Spleen (tissue), 11 donors: ENCODE measurements at regions not wholly inside any gene's neighbourhood (a gene's known extent, or its start where the extent isn't known, plus 50 kb on each side); places are given as distances from the start of the nearest gene placed in this dataset.

Experiments used
- DNase-seq: peaks from one replicate; pipeline ENCODE4 v3.0.0-alpha.2; 2020
- H3K27ac ChIP-seq, 8 donors: fragments of 200-600 bp; sonication (generic) in 7 of 8; 1 replicate in 4 of 8; 2 replicates in 4 of 8; pipeline versions ENCODE4 v1.5.0 to v1.8.0; 2016 to 2021; ENCODE audit warnings: inconsistent platforms in 4 of 8, mild to moderate bottlenecking in 4 of 8, moderate library complexity in 1 of 8
- H3K27me3 ChIP-seq, 7 donors: fragments of 200-600 bp; sonication (generic) in 6 of 7; replicated peaks in 1 of 7; 1 replicate in 4 of 7; 2 replicates in 3 of 7; pipeline versions ENCODE4 v1.5.0 to v1.8.0; 2016 to 2021; ENCODE audit warnings: inconsistent platforms in 3 of 7, mild to moderate bottlenecking in 1 of 7
- H3K36me3 ChIP-seq, 6 donors: fragments of 200-600 bp; sonication (generic) in 5 of 6; 1 replicate in 4 of 6; 2 replicates in 2 of 6; pipeline versions ENCODE4 v1.5.0 to v1.8.0; 2016 to 2021; ENCODE audit warnings: inconsistent platforms in 2 of 6
- H3K4me1 ChIP-seq, 6 donors: fragments of 200-600 bp; sonication (generic) in 5 of 6; 1 replicate in 3 of 6; 2 replicates in 3 of 6; pipeline versions ENCODE4 v1.5.0 to v1.8.0; 2016 to 2021; ENCODE audit warnings: inconsistent platforms in 3 of 6
- H3K4me3 ChIP-seq, 8 donors: fragments of 200-600 bp; sonication (generic) in 7 of 8; 1 replicate in 4 of 8; 2 replicates in 4 of 8; pipeline versions ENCODE4 v1.5.0 to v1.8.0; 2016 to 2021; ENCODE audit warnings: inconsistent platforms in 4 of 8, mild to moderate bottlenecking in 4 of 8, moderate library complexity in 2 of 8
- H3K9me3 ChIP-seq, 8 donors: fragments of 200-600 bp; sonication (generic) in 7 of 8; 1 replicate in 4 of 8; 2 replicates in 4 of 8; pipeline versions ENCODE4 v1.5.0 to v1.8.0; 2016 to 2021; ENCODE audit warnings: inconsistent platforms in 4 of 8
- CTCF ChIP-seq, 11 experiments: fragments of 200-600 bp in 7 of 11; fragments of 450-650 bp in 4 of 11; sonication (generic) in 4 of 11; IDR thresholded peaks in 8 of 11; conservative IDR thresholded peaks in 3 of 11; 1 replicate in 7 of 11; 2 replicates in 4 of 11; pipeline versions ENCODE4 v1.4.0 to v1.8.0; 2016 to 2021; ENCODE audit warnings: antibody characterized with exemption in 11 of 11, inconsistent platforms in 4 of 11, mild to moderate bottlenecking in 1 of 11
- POLR2A ChIP-seq, 3 donors: fragments of 450-650 bp; IDR thresholded peaks; one replicate each; pipeline ENCODE4 v1.5.1; 2017; ENCODE audit warnings: antibody characterized with exemption in 3 of 3, mild to moderate bottlenecking in 1 of 3
- POLR2AphosphoS5 ChIP-seq, 3 donors: sonication (generic); formaldehyde crosslinking; IDR thresholded peaks; one replicate each; pipeline ENCODE4 v1.5.1; 2017; ENCODE audit warnings: antibody characterized with exemption in 3 of 3
- WGBS, 5 donors: extraction: QIAGEN DNeasy Blood & Tissue Kit in 3 of 5; methylation state at CpG; one replicate each; pipeline versions ENCODE4 v1.1.5 to v1.1.7; 2013 to 2018; 5-methylcytosine and 5-hydroxymethylcytosine counted together
- intact Hi-C: fragments of 100-400 bp; cut with DNase I; formaldehyde crosslinking; loops from one replicate; pipeline ENCODE4 v1.15.0; 2023; ENCODE audit warnings: low total_unique reads
- donor health status: healthy with polysubstance abuse.
- donor health status: DM: no; HTN: no; CAD: no; lungs with moderate emphysema.
- donor health status: DM: no; HTN: no; CAD: no.
- donor health status: Bipolar disorder and iron deficiency.
- donor health status: healthy.
- donor health status: DM: no; HTN: no; CAD: no.
- donor health status: DM: yes; HTN: yes; CAD: no.

- Histone ChIP-seq H3K27me3 (no peaks in the 10 kb centered on the region), H3K36me3 (no peaks in the 10 kb centered on the region), H3K27ac (no peak overlapping the region), H3K9me3 (no peaks in the 10 kb centered on the region), H3K4me3 (no peak overlapping the region), H3K4me1 (no peaks in the 10 kb centered on the region)
- intact Hi-C loops, result no loop called here
- TF ChIP-seq CTCF (IDR thresholded peaks at IDR 0.05 in 8 of 11, conservative IDR thresholded peaks at IDR 0.05 in 3 of 11) (no peak), POLR2A (IDR thresholded peaks at IDR 0.05) (no peak), POLR2AphosphoS5 (IDR thresholded peaks at IDR 0.05) (no peak)
- DNase-seq, result no peak
- WGBS, 5 donors, result 76 to 92% (median 84%) methylated on average over 6 of the region's 6 CpGs
Measured at GRCh38 chr1:72601035-72601674, 318.8 kb upstream of the NEGR1 start.

- TF ChIP-seq POLR2AphosphoS5 (IDR thresholded peaks at IDR 0.05) (no peak), POLR2A (IDR thresholded peaks at IDR 0.05) (no peak), CTCF (IDR thresholded peaks at IDR 0.05 in 8 of 11, conservative IDR thresholded peaks at IDR 0.05 in 3 of 11) (no peak)
- H3K27me3 ChIP-seq, result no peaks in the 10 kb centered on the region
- H3K4me3 ChIP-seq, result no peak overlapping the region
- H3K4me1 ChIP-seq, result no peaks in the 10 kb centered on the region
- DNase-seq, result no peak
- H3K9me3 ChIP-seq, result no peaks in the 10 kb centered on the region
- intact Hi-C loops, result no loop called here
- WGBS, 5 donors, result 82 to 91% (median 84%) methylated on average over 8 of the region's 8 CpGs
- H3K27ac ChIP-seq, result no peak overlapping the region
- H3K36me3 ChIP-seq, result no peaks in the 10 kb centered on the region
Measured at GRCh38 chr1:72586023-72586685, 303.8 kb upstream of the NEGR1 start.

GRCh38 chr1:72579629-72580028, 297.3 kb upstream of the NEGR1 start:
- DNase-seq, result no peak
- no peak for TF ChIP-seq POLR2A (IDR thresholded peaks at IDR 0.05)
- TF ChIP-seq POLR2AphosphoS5 (IDR thresholded peaks at IDR 0.05), result no peak
- no peak for TF ChIP-seq CTCF (IDR thresholded peaks at IDR 0.05 in 8 of 11, conservative IDR thresholded peaks at IDR 0.05 in 3 of 11)
- 64 to 75% (median 67%) methylated on average over 2 of the region's 2 CpGs for WGBS, 5 donors
- H3K4me1 ChIP-seq, result no peaks in the 10 kb centered on the region
- H3K27me3 ChIP-seq, result no peaks in the 10 kb centered on the region
- H3K27ac ChIP-seq, result no peak overlapping the region
- no peak overlapping the region for H3K4me3 ChIP-seq
- intact Hi-C loops, result no loop called here
- H3K9me3 ChIP-seq, result no peaks in the 10 kb centered on the region
- H3K36me3 ChIP-seq, result no peaks in the 10 kb centered on the region

- H3K27me3 ChIP-seq, result no peaks in the 10 kb centered on the region
- intact Hi-C loops, result no loop called here
- 63 to 76% (median 71%) methylated on average over 2 of the region's 2 CpGs for WGBS, 5 donors
- no peaks in the 10 kb centered on the region for H3K36me3 ChIP-seq
- H3K9me3 ChIP-seq, result no peaks in the 10 kb centered on the region
- no peak for TF ChIP-seq POLR2A (IDR thresholded peaks at IDR 0.05)
- TF ChIP-seq CTCF (IDR thresholded peaks at IDR 0.05 in 8 of 11, conservative IDR thresholded peaks at IDR 0.05 in 3 of 11), result no peak
- TF ChIP-seq POLR2AphosphoS5 (IDR thresholded peaks at IDR 0.05), result no peak
- H3K4me1 ChIP-seq, result no peaks in the 10 kb centered on the region
- H3K27ac ChIP-seq, result no peak overlapping the region
- no peak for DNase-seq
- no peak overlapping the region for H3K4me3 ChIP-seq
Measured at GRCh38 chr1:72570815-72571214, 288.5 kb upstream of the NEGR1 start.
